Smooth muscle cell (in vitro differentiated cells): ENCODE measurements at regions not wholly inside any gene's neighbourhood (a gene's known extent, or its start where the extent isn't known, plus 50 kb on each side); places are given as distances from the start of the nearest gene placed in this dataset.

ENCODE experiments used
- DNase-seq: peaks from one replicate; lab custom pipeline; 2025; ENCODE audit not compliant: unreplicated experiment; lab: John Stamatoyannopoulos, UW
- H2AFZ ChIP-seq: fragments of 200-600 bp; sonication (generic); 2 replicates; pipeline ENCODE4 v1.6.0; 2016; ENCODE audit warnings: antibody characterized with exemption, low read depth, mild to moderate bottlenecking
- H3F3A ChIP-seq: fragments of 200-600 bp; sonication (generic); 2 replicates; pipeline ENCODE4 v1.6.0; 2017; ENCODE audit warnings: antibody characterized with exemption, low read depth
- H3K27ac ChIP-seq: fragments of 200-600 bp; sonication (generic); 2 replicates; pipeline ENCODE4 v1.5.1; 2016; ENCODE audit warnings: low read depth, mild to moderate bottlenecking
- H3K27me3 ChIP-seq: fragments of 200-600 bp; sonication (generic); 2 replicates; pipeline ENCODE4 v1.6.1; 2016; ENCODE audit warnings: low read depth, mild to moderate bottlenecking
- H3K36me3 ChIP-seq: fragments of 200-600 bp; sonication (generic); 2 replicates; pipeline ENCODE4 v1.5.1; 2016; ENCODE audit warnings: low read depth
- H3K4me1 ChIP-seq: fragments of 200-600 bp; sonication (generic); 2 replicates; pipeline ENCODE4 v1.5.1; 2016; ENCODE audit warnings: low read depth
- H3K4me2 ChIP-seq: fragments of 200-600 bp; sonication (generic); 2 replicates; pipeline ENCODE4 v1.6.0; 2016; ENCODE audit warnings: mild to moderate bottlenecking
- H3K4me3 ChIP-seq: fragments of 200-600 bp; sonication (generic); 2 replicates; pipeline ENCODE4 v1.5.1; 2016; ENCODE audit warnings: mild to moderate bottlenecking
- H3K79me2 ChIP-seq: fragments of 200-600 bp; sonication (generic); 2 replicates; pipeline ENCODE4 v1.6.0; 2016; ENCODE audit warnings: low read depth, mild to moderate bottlenecking
- H3K9ac ChIP-seq: fragments of 200-600 bp; sonication (generic); 2 replicates; pipeline ENCODE4 v1.6.0; 2016; ENCODE audit warnings: low read depth
- H3K9me3 ChIP-seq: fragments of 200-600 bp; sonication (generic); replicated peaks from 2 replicates; pipeline ENCODE4 v1.5.1; 2016; ENCODE audit warnings: low read depth
- H4K20me1 ChIP-seq: fragments of 200-600 bp; sonication (generic); 2 replicates; pipeline ENCODE4 v1.6.0; 2016; ENCODE audit warnings: low read depth
- CTCF ChIP-seq: fragments of 200-600 bp; sonication (generic); IDR thresholded peaks from 2 replicates; pipeline ENCODE4 v1.5.1; 2017; ENCODE audit warnings: borderline replicate concordance, mild to moderate bottlenecking, antibody characterized with exemption; ENCODE audit not compliant: insufficient read depth, poor library complexity, severe bottlenecking
- WGBS: methylation state at CpG from one replicate; pipeline ENCODE4 v1.1.7; 2016; ENCODE audit warnings: low lambda C conversion rate; 5-methylcytosine and 5-hydroxymethylcytosine counted together

GRCh38 chr6:84976526-84977362, 212.3 kb upstream of the TBX18 start:
- no peaks in the 10 kb centered on the region for H4K20me1 ChIP-seq
- no peaks in the 10 kb centered on the region for H3K36me3 ChIP-seq
- 78% methylated on average over 4 of the region's 4 CpGs for WGBS
- no peaks in the 10 kb centered on the region for H3K4me1 ChIP-seq
- no peak for DNase-seq
- no peak for TF ChIP-seq CTCF
- H3K4me2 ChIP-seq, result no peak overlapping the region
- H3K27me3 ChIP-seq, result peaks cover 6% of the 10 kb centered on the region
- H3F3A ChIP-seq, result no peaks in the 10 kb centered on the region
- no peak overlapping the region for H2AFZ ChIP-seq
- H3K79me2 ChIP-seq, result no peaks in the 10 kb centered on the region
- no peaks in the 10 kb centered on the region for H3K9me3 ChIP-seq
- H3K4me3 ChIP-seq, result no peak overlapping the region
- H3K27ac ChIP-seq, result no peak overlapping the region
- H3K9ac ChIP-seq, result no peak overlapping the region

- no peaks in the 10 kb centered on the region for H3F3A ChIP-seq
- H3K79me2 ChIP-seq, result no peaks in the 10 kb centered on the region
- H3K27me3 ChIP-seq, result peaks cover 6% of the 10 kb centered on the region
- H2AFZ ChIP-seq, result no peak overlapping the region
- 70% methylated on average over 1 of the region's 1 CpG for WGBS
- H3K9me3 ChIP-seq, result no peaks in the 10 kb centered on the region
- no peak overlapping the region for H3K4me2 ChIP-seq
- H3K27ac ChIP-seq, result no peak overlapping the region
- DNase-seq, result no peak
- H3K4me3 ChIP-seq, result no peak overlapping the region
- H4K20me1 ChIP-seq, result no peaks in the 10 kb centered on the region
- no peak overlapping the region for H3K9ac ChIP-seq
- no peaks in the 10 kb centered on the region for H3K4me1 ChIP-seq
- no peaks in the 10 kb centered on the region for H3K36me3 ChIP-seq
- TF ChIP-seq CTCF, result no peak
Observed at GRCh38 chr6:84975316-84975715, 210.9 kb upstream of the TBX18 start.

- H3F3A ChIP-seq, result no peaks in the 10 kb centered on the region
- no peaks in the 10 kb centered on the region for H4K20me1 ChIP-seq
- H2AFZ ChIP-seq, result no peak overlapping the region
- no peaks in the 10 kb centered on the region for H3K79me2 ChIP-seq
- no peak overlapping the region for H3K27ac ChIP-seq
- no peaks in the 10 kb centered on the region for H3K4me1 ChIP-seq
- H3K36me3 ChIP-seq, result no peaks in the 10 kb centered on the region
- H3K9ac ChIP-seq, result no peak overlapping the region
- no peaks in the 10 kb centered on the region for H3K9me3 ChIP-seq
- no peak overlapping the region for H3K4me2 ChIP-seq
- no peak overlapping the region for H3K4me3 ChIP-seq
- DNase-seq, result no peak
- peaks cover 6% of the 10 kb centered on the region for H3K27me3 ChIP-seq
- WGBS, result 87% methylated on average over 2 of the region's 2 CpGs
- no peak for TF ChIP-seq CTCF
Observed at GRCh38 chr6:84973606-84974005, 209.2 kb upstream of the TBX18 start.

GRCh38 chr6:84967965-84968364, 203.6 kb upstream of the TBX18 start:
- 90% methylated on average over 11 of the region's 11 CpGs for WGBS
- TF ChIP-seq CTCF, result no peak

More at GRCh38 chr6:84967965-84968364, 203.6 kb upstream of the TBX18 start:
- no peaks in the 10 kb centered on the region for H3K36me3 ChIP-seq
- no peaks in the 10 kb centered on the region for H3K79me2 ChIP-seq
- H3K9ac ChIP-seq, result no peak overlapping the region
- H3K27me3 ChIP-seq, result no peaks in the 10 kb centered on the region
- no peak for DNase-seq
- H4K20me1 ChIP-seq, result no peaks in the 10 kb centered on the region
- H3K4me2 ChIP-seq, result no peak overlapping the region
- no peaks in the 10 kb centered on the region for H3K4me1 ChIP-seq
- no peak overlapping the region for H3K4me3 ChIP-seq
- H3K9me3 ChIP-seq, result no peaks in the 10 kb centered on the region
- no peak overlapping the region for H2AFZ ChIP-seq
- H3F3A ChIP-seq, result no peaks in the 10 kb centered on the region
- H3K27ac ChIP-seq, result no peak overlapping the region
